B cell (primary cell): ENCODE measurements at regions not wholly inside any gene's neighbourhood (a gene's known extent, or its start where the extent isn't known, plus 50 kb on each side); places are given as distances from the start of the nearest gene placed in this dataset.

Source experiments
- EZH2 ChIP-seq: IDR thresholded peaks from 2 replicates; pipeline ENCODE4 v1.6.1; 2012; ENCODE audit warnings: borderline replicate concordance, low read depth, mild to moderate bottlenecking, moderate library complexity, low read length; ENCODE audit not compliant: insufficient read depth, poor library complexity, severe bottlenecking
- TF ChIP-seq, protein P1 (sequence below): fragments of 200-600 bp; IDR thresholded peaks from one replicate; pipeline ENCODE4 v1.8.0; 2022; ENCODE audit warnings: antibody characterized with exemption, mild to moderate bottlenecking

DNA sequence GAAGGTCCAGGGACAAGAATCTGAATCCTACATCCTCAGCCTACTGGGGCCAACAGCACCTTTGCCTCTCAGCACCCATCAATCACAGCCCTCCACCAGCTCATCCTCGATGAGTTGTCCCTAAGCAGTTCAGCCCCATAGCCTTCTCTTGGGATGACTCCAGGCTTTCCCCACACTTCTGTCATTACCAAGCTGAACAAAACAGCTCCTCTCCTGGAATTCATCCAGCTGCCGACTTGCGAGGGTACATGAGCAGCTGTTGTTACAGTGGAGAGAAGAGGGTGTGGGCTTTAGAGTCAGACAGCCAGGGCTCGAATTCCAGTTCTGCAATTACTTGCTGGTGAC is 69.0 kb upstream of the THBS1 start:
- TF ChIP-seq EZH2: no peak
- TF ChIP-seq, protein P1, sequence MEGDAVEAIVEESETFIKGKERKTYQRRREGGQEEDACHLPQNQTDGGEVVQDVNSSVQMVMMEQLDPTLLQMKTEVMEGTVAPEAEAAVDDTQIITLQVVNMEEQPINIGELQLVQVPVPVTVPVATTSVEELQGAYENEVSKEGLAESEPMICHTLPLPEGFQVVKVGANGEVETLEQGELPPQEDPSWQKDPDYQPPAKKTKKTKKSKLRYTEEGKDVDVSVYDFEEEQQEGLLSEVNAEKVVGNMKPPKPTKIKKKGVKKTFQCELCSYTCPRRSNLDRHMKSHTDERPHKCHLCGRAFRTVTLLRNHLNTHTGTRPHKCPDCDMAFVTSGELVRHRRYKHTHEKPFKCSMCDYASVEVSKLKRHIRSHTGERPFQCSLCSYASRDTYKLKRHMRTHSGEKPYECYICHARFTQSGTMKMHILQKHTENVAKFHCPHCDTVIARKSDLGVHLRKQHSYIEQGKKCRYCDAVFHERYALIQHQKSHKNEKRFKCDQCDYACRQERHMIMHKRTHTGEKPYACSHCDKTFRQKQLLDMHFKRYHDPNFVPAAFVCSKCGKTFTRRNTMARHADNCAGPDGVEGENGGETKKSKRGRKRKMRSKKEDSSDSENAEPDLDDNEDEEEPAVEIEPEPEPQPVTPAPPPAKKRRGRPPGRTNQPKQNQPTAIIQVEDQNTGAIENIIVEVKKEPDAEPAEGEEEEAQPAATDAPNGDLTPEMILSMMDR: no peak
